ENCODE measurements at regions not wholly inside any gene's neighbourhood (a gene's known extent, or its start where the extent isn't known, plus 50 kb on each side); places are given as distances from the start of the nearest gene placed in this dataset.

- Histone ChIP-seq H3K4me3 (no peak overlapping the region), H3K9me3 (no peaks in the 10 kb centered on the region), H3K27me3 (no peaks in the 10 kb centered on the region), H3K4me1 (no peaks in the 10 kb centered on the region), H3K27ac (no peak overlapping the region), H3K36me3 (no peaks in the 10 kb centered on the region)
- FAIRE-seq: no peak
- TF ChIP-seq CTCF (IDR thresholded peaks at IDR 0.05): no peak
- no peak for DNase-seq
- ATAC-seq: no peak
- intact Hi-C loops (cut with DNase I): no loop called here
- WGBS, 2 donors: 70 to 78% methylated on average over 8 of the region's 8 CpGs
These were observed 89.0 kb upstream of the KCTD1 start for GRCh38 chr18:26637324-26637723.

GRCh38 chr18:26635466-26635865 lies 87.1 kb upstream of the KCTD1 start:
- H3K27ac ChIP-seq: no peak overlapping the region
- no peaks in the 10 kb centered on the region for H3K4me1 ChIP-seq
- no peaks in the 10 kb centered on the region for H3K36me3 ChIP-seq
- H3K9me3 ChIP-seq: no peaks in the 10 kb centered on the region
- intact Hi-C loops (cut with DNase I): no loop called here
- no peak for ATAC-seq
- 69 to 79% methylated on average over 4 of the region's 4 CpGs for WGBS, 2 donors
- no peaks in the 10 kb centered on the region for H3K27me3 ChIP-seq
- TF ChIP-seq CTCF (IDR thresholded peaks at IDR 0.05): no peak
- H3K4me3 ChIP-seq: no peak overlapping the region
- no peak for FAIRE-seq
- no peak for DNase-seq

GRCh38 chr18:26634631-26635030 lies 86.3 kb upstream of the KCTD1 start:
- intact Hi-C loops (cut with DNase I): no loop called here
- DNase-seq (no peak), ATAC-seq (no peak), FAIRE-seq (no peak)
- no peaks in the 10 kb centered on the region for H3K36me3 ChIP-seq
- H3K9me3 ChIP-seq: no peaks in the 10 kb centered on the region
- 69 to 81% methylated on average over 4 of the region's 4 CpGs for WGBS, 2 donors
- TF ChIP-seq CTCF (IDR thresholded peaks at IDR 0.05): no peak
- H3K4me3 ChIP-seq: no peak overlapping the region
- H3K27me3 ChIP-seq: no peaks in the 10 kb centered on the region
- no peak overlapping the region for H3K27ac ChIP-seq
- H3K4me1 ChIP-seq: no peaks in the 10 kb centered on the region

- Histone ChIP-seq H3K4me3 (no peak overlapping the region), H3K4me1 (no peaks in the 10 kb centered on the region), H3K9me3 (no peaks in the 10 kb centered on the region), H3K36me3 (no peaks in the 10 kb centered on the region), H3K27me3 (no peaks in the 10 kb centered on the region), H3K27ac (no peak overlapping the region)
- ATAC-seq: no peak
- WGBS, 2 donors: 44 to 53% methylated on average over 1 of the region's 1 CpG
- intact Hi-C loops (cut with DNase I): no loop called here
- no peak for TF ChIP-seq CTCF (IDR thresholded peaks at IDR 0.05)
- FAIRE-seq: no peak
- no peak for DNase-seq
These were observed 82.8 kb upstream of the KCTD1 start for GRCh38 chr18:26631135-26631534.

- Histone ChIP-seq H3K27me3 (no peaks in the 10 kb centered on the region), H3K9me3 (no peaks in the 10 kb centered on the region), H3K27ac (no peak overlapping the region), H3K36me3 (no peaks in the 10 kb centered on the region), H3K4me3 (no peak overlapping the region), H3K4me1 (no peaks in the 10 kb centered on the region)
- DNase-seq (no peak), FAIRE-seq (no peak), ATAC-seq (no peak)
- intact Hi-C loops (cut with DNase I): no loop called here
- WGBS, 2 donors: 87 to 95% methylated on average over 4 of the region's 4 CpGs
- TF ChIP-seq CTCF (IDR thresholded peaks at IDR 0.05): no peak
These were observed 82.2 kb upstream of the KCTD1 start for GRCh38 chr18:26630596-26630995.

Data from pancreas (tissue), 10 donors.